Liver (tissue), 8 donors: ENCODE measurements at regions not wholly inside any gene's neighbourhood (a gene's known extent, or its start where the extent isn't known, plus 50 kb on each side); places are given as distances from the start of the nearest gene placed in this dataset.

Experiments used
- DNase-seq: peaks from one replicate; pipeline ENCODE4 v3.0.0-alpha.2; 2017; ENCODE audit warnings: low spot score
- H3K27ac ChIP-seq, 2 donors: one replicate each; pipeline ENCODE4 v1.7.0; 2013; ENCODE audit warnings: inconsistent platforms in 2 of 2, low read length in 2 of 2, control low read depth in 1 of 2, low read depth in 1 of 2, mild to moderate bottlenecking in 1 of 2
- H3K27me3 ChIP-seq, 4 donors: one replicate each; pipeline versions ENCODE4 v1.6.1 to v1.7.0; 2013; ENCODE audit warnings: low read length in 3 of 4, inconsistent platforms in 1 of 4, mild to moderate bottlenecking in 1 of 4, moderate library complexity in 1 of 4; ENCODE audit not compliant: control insufficient read depth in 4 of 4, insufficient read depth in 4 of 4
- H3K36me3 ChIP-seq, 4 donors: one replicate each; pipeline versions ENCODE4 v1.6.1 to v1.7.0; 2013; ENCODE audit warnings: low read length in 3 of 4, mild to moderate bottlenecking in 3 of 4, low read depth in 1 of 4, moderate library complexity in 1 of 4; ENCODE audit not compliant: control insufficient read depth in 4 of 4, insufficient read depth in 3 of 4
- H3K4me1 ChIP-seq, 4 donors: one replicate each; pipeline versions ENCODE4 v1.6.1 to v1.7.0; 2013; ENCODE audit warnings: low read length in 3 of 4, mild to moderate bottlenecking in 3 of 4, moderate library complexity in 1 of 4; ENCODE audit not compliant: control insufficient read depth in 4 of 4, insufficient read depth in 4 of 4
- H3K4me3 ChIP-seq, 3 donors: one replicate each; pipeline versions ENCODE4 v1.6.1 to v1.7.0; 2013; ENCODE audit warnings: low read length in 3 of 3, control low read depth in 1 of 3, low read depth in 1 of 3, mild to moderate bottlenecking in 1 of 3
- H3K9ac ChIP-seq, 2 donors: one replicate each; pipeline ENCODE4 v1.7.0; 2013; ENCODE audit warnings: low read length in 2 of 2, mild to moderate bottlenecking in 2 of 2, moderate library complexity in 2 of 2, control low read depth in 1 of 2, low read depth in 1 of 2
- H3K9me3 ChIP-seq, 4 donors: one replicate each; pipeline versions ENCODE4 v1.6.1 to v1.7.0; 2013; ENCODE audit warnings: low read length in 3 of 4; ENCODE audit not compliant: control insufficient read depth in 4 of 4
- ATF3 ChIP-seq: IDR thresholded peaks from 2 replicates; pipeline ENCODE4 v1.6.1; 2016; ENCODE audit warnings: antibody characterized with exemption
- CTCF ChIP-seq: fragments of 150-350 bp; IDR thresholded peaks from 2 replicates; pipeline ENCODE4 v1.5.1; 2017; ENCODE audit warnings: improper control_type of control experiment, low read depth, low read length; ENCODE audit not compliant: missing input control
- EGR1 ChIP-seq, 2 donors: IDR thresholded peaks; 2 replicates each; pipeline ENCODE4 v1.6.1; 2016 to 2018; ENCODE audit warnings: antibody characterized with exemption in 2 of 2, low read depth in 2 of 2
- FOXA1 ChIP-seq: IDR thresholded peaks from 2 replicates; pipeline ENCODE4 v1.6.1; 2016; ENCODE audit warnings: antibody characterized with exemption
- FOXA2 ChIP-seq: IDR thresholded peaks from 2 replicates; pipeline ENCODE4 v1.6.1; 2016; ENCODE audit warnings: antibody characterized with exemption
- GABPA ChIP-seq, 2 donors: IDR thresholded peaks in 1 of 2; conservative IDR thresholded peaks in 1 of 2; 2 replicates each; pipeline ENCODE4 v1.6.1; 2016; ENCODE audit warnings: antibody characterized with exemption in 2 of 2, mild to moderate bottlenecking in 1 of 2, moderate library complexity in 1 of 2
- HNF4A ChIP-seq, 2 donors: conservative IDR thresholded peaks; 2 replicates each; pipeline ENCODE4 v1.6.1; 2016; ENCODE audit warnings: antibody characterized with exemption in 2 of 2, mild to moderate bottlenecking in 2 of 2
- HNF4G ChIP-seq: IDR thresholded peaks from 2 replicates; pipeline ENCODE4 v1.6.1; 2016; ENCODE audit warnings: antibody characterized with exemption
- JUND ChIP-seq, 2 donors: IDR thresholded peaks; 2 replicates each; pipeline ENCODE4 v1.6.1; 2016; ENCODE audit warnings: antibody characterized with exemption in 2 of 2
- MAX ChIP-seq: IDR thresholded peaks from 2 replicates; pipeline ENCODE4 v1.6.1; 2016; ENCODE audit warnings: antibody characterized with exemption
- NR2F2 ChIP-seq: IDR thresholded peaks from 2 replicates; pipeline ENCODE4 v1.6.1; 2016; ENCODE audit warnings: antibody characterized with exemption
- RAD21 ChIP-seq, 2 donors: IDR thresholded peaks; 2 replicates each; pipeline ENCODE4 v1.6.1; 2016; ENCODE audit warnings: antibody characterized with exemption in 2 of 2, mild to moderate bottlenecking in 2 of 2
- REST ChIP-seq: IDR thresholded peaks from 2 replicates; pipeline ENCODE4 v1.6.1; 2016; ENCODE audit warnings: antibody characterized with exemption, mild to moderate bottlenecking
- RXRA ChIP-seq, 2 donors: IDR thresholded peaks; 2 replicates each; pipeline ENCODE4 v1.6.1; 2017 to 2018; ENCODE audit warnings: antibody characterized with exemption in 2 of 2, mild to moderate bottlenecking in 1 of 2
- SP1 ChIP-seq: IDR thresholded peaks from 2 replicates; pipeline ENCODE4 v1.6.1; 2018; ENCODE audit warnings: antibody characterized with exemption, mild to moderate bottlenecking
- TAF1 ChIP-seq: conservative IDR thresholded peaks from 2 replicates; pipeline ENCODE4 v1.6.1; 2016; ENCODE audit warnings: antibody characterized with exemption, mild to moderate bottlenecking
- YY1 ChIP-seq: IDR thresholded peaks from 2 replicates; pipeline ENCODE4 v1.6.1; 2016; ENCODE audit warnings: antibody characterized with exemption, mild to moderate bottlenecking
- ZBTB33 ChIP-seq: IDR thresholded peaks from 2 replicates; pipeline ENCODE4 v1.6.1; 2016; ENCODE audit warnings: antibody characterized with exemption
- WGBS: extraction: QIAGEN DNeasy Blood & Tissue Kit; methylation state at CpG from one replicate; pipeline ENCODE4 v1.1.7; 2013; 5-methylcytosine and 5-hydroxymethylcytosine counted together
- donor health status: healthy.
- donor health status: healthy.
- donor health status: healthy.
- donor health status: healthy.
- donor health status: healthy.

GRCh38 chr7:65239324-65239706 is 134.3 kb upstream of the ZNF92 start (continued):
- TF ChIP-seq HNF4A (conservative IDR thresholded peaks at IDR 0.05) (no peak), FOXA1 (no peak), RAD21 (IDR thresholded peaks at IDR 0.05) (no peak), YY1 (no peak), GABPA (IDR thresholded peaks at IDR 0.05 in 1 of 2, conservative IDR thresholded peaks at IDR 0.05 in 1 of 2) (no peak), MAX (no peak), SP1 (no peak), TAF1 (no peak), NR2F2 (no peak)

- WGBS, result 97% methylated on average over 19 of the region's 19 CpGs
- Histone ChIP-seq H3K27me3 (no peaks in the 10 kb centered on the region), H3K9me3 (no peaks in the 10 kb centered on the region), H3K4me3 (no peak overlapping the region), H3K9ac (no peak overlapping the region), H3K36me3 (no peaks in the 10 kb centered on the region), H3K27ac (no peak overlapping the region), H3K4me1 (peaks cover 0 to 7% (median 3%) of the 10 kb centered on the region in 4 donors)
- DNase-seq, result no peak
- TF ChIP-seq TAF1 (no peak), MAX (no peak), GABPA (IDR thresholded peaks at IDR 0.05 in 1 of 2, conservative IDR thresholded peaks at IDR 0.05 in 1 of 2) (no peak), REST (no peak)
Observed at GRCh38 chr7:65238785-65239184, 134.9 kb upstream of the ZNF92 start.

- Histone ChIP-seq H3K27ac (no peak overlapping the region), H3K27me3 (no peaks in the 10 kb centered on the region), H3K4me3 (no peak overlapping the region), H3K9ac (no peak overlapping the region), H3K4me1 (peaks cover 0 to 7% (median 3%) of the 10 kb centered on the region in 4 donors), H3K9me3 (no peaks in the 10 kb centered on the region), H3K36me3 (no peaks in the 10 kb centered on the region)
- WGBS, result 89% methylated on average over 10 of the region's 10 CpGs
- no peak for DNase-seq
- TF ChIP-seq JUND (IDR thresholded peaks at IDR 0.05) (no peak), HNF4G (no peak), FOXA2 (no peak), REST (no peak), SP1 (no peak), CTCF (no peak), ZBTB33 (no peak), RXRA (IDR thresholded peaks at IDR 0.05) (no peak), NR2F2 (no peak), EGR1 (IDR thresholded peaks at IDR 0.05; ENCODE audit: low read depth in 2 of 2) (no peak), GABPA (IDR thresholded peaks at IDR 0.05 in 1 of 2, conservative IDR thresholded peaks at IDR 0.05 in 1 of 2) (no peak), ATF3 (no peak), RAD21 (IDR thresholded peaks at IDR 0.05) (no peak), YY1 (no peak), FOXA1 (no peak), TAF1 (no peak), HNF4A (conservative IDR thresholded peaks at IDR 0.05) (no peak)
Observed at GRCh38 chr7:65235586-65235985, 138.1 kb upstream of the ZNF92 start.
